NT2/D1 (cell line): ENCODE measurements at regions not wholly inside any gene's neighbourhood (a gene's known extent, or its start where the extent isn't known, plus 50 kb on each side); places are given as distances from the start of the nearest gene placed in this dataset.

ENCODE experiments used
- DNase-seq: peaks from one replicate; pipeline ENCODE4 v3.0.0-alpha.2; 2011; ENCODE audit warnings: low read depth, low spot score
- H3K27me3 ChIP-seq: 2 replicates; pipeline ENCODE4 v1.6.0; 2011; ENCODE audit warnings: mild to moderate bottlenecking; ENCODE audit not compliant: insufficient read length, insufficient read depth
- H3K36me3 ChIP-seq: 2 replicates; pipeline ENCODE4 v1.6.1; 2011; ENCODE audit warnings: mild to moderate bottlenecking, low read length, mixed read lengths; ENCODE audit not compliant: insufficient read depth, insufficient read length
- H3K4me1 ChIP-seq: 2 replicates; pipeline ENCODE4 v1.5.1; 2011; ENCODE audit not compliant: insufficient read depth, insufficient read length
- H3K4me3 ChIP-seq: 2 replicates; pipeline ENCODE4 v1.5.1; 2011; ENCODE audit warnings: low read depth; ENCODE audit not compliant: insufficient read length
- H3K9ac ChIP-seq: 2 replicates; pipeline ENCODE4 v1.6.0; 2011; ENCODE audit warnings: low read depth; ENCODE audit not compliant: insufficient read length
- H3K9me3 ChIP-seq: 2 replicates; pipeline ENCODE4 v1.5.1; 2011; ENCODE audit warnings: mild to moderate bottlenecking, low read length; ENCODE audit not compliant: insufficient read depth
- SUZ12 ChIP-seq: IDR thresholded peaks from 2 replicates; pipeline ENCODE4 v1.6.1; 2011; ENCODE audit not compliant: insufficient read length, insufficient read depth; ENCODE audit errors: extremely low read depth
- YY1 ChIP-seq: IDR thresholded peaks from 2 replicates; pipeline ENCODE4 v1.6.1; 2011; ENCODE audit not compliant: insufficient read length, insufficient read depth
- ZNF274 ChIP-seq: IDR thresholded peaks from 2 replicates; pipeline ENCODE4 v1.6.1; 2011; ENCODE audit warnings: mild to moderate bottlenecking, low read depth, low read length

DNA sequence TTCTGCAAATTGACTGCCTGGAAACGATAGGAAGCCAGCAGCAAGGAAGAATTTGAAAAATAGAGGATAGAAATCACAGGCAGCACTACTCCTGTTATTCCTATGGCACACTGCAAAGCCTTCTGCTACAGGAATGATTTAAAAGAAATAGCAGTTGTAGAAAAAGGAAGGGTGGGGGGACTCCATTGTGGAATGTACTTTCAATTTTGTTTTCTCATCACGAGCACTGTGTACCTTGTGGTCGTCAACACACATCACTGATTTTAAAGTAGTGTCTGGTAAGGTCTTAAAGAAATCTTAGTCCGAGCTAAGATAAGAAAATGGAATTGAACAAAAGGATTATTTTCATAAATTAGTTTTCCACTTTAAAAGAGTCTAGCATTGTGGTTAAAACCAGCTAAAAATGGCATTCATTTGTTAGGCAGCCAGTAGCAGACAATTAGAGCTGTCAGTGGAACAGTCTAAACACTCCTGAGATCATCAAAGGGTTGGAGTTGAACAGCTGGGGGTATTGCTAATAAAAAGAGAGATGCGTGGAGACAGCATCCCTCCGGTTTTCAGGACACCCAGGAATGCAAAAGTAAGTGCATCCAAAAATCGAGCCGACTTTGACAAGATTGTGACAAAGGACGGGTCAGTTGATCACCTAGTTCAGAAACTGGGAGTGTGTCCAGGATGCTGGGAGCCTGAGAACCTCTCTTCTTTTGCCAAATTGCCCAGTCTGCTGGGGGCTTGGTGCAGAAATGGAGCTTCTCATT is 97.8 kb upstream of the WWC1 start:
- H3K36me3 ChIP-seq, result no peaks in the 10 kb centered on the region
- no peak overlapping the region for H3K4me3 ChIP-seq
- DNase-seq, result no peak
- no peaks in the 10 kb centered on the region for H3K27me3 ChIP-seq
- TF ChIP-seq ZNF274 (no peak), YY1 (no peak), SUZ12 (no peak)
- H3K9me3 ChIP-seq, result no peaks in the 10 kb centered on the region
- no peak overlapping the region for H3K9ac ChIP-seq
- no peaks in the 10 kb centered on the region for H3K4me1 ChIP-seq

DNA sequence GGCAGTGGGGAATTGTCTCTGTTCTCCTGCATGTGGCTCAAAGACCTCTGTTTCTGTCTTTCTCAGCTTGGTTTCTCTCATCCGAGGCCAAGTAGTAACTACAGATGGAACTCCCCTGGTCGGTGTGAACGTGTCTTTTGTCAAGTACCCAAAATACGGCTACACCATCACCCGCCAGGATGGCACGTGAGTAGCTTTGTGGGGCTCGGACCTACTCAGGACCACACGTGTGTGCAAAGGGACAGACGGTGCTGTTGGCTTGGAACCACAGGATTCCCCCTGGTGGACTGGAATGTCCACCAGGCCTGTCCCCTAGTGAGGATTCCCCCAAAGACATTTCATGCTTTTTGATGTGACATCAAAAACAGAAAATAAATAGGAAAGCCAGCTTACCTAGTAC is 96.3 kb upstream of the WWC1 start:
- no peaks in the 10 kb centered on the region for H3K36me3 ChIP-seq
- no peak for DNase-seq
- H3K4me3 ChIP-seq, result no peak overlapping the region
- H3K27me3 ChIP-seq, result no peaks in the 10 kb centered on the region
- H3K4me1 ChIP-seq, result no peaks in the 10 kb centered on the region
- no peak overlapping the region for H3K9ac ChIP-seq
- no peak for TF ChIP-seq ZNF274
- TF ChIP-seq SUZ12, result no peak
- TF ChIP-seq YY1, result no peak
- no peaks in the 10 kb centered on the region for H3K9me3 ChIP-seq

DNA sequence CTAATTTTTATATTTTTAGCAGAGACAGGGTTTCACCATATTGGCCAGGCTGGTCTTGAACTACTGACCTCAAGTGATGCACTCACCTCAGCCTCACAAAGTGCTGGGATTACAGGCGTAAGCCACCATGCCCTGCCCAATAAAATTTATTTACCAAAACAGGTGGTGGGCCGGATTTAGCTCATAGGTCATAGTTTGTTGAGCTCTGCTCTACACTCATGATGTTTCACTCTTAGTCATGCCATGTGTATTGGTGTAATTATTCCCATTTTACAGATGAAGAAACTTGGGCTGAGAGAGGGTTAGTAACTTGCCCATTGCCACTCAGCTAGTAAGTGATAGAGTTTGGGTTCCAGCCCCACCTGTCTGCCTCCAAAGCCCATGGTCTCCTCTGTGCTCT is 93.1 kb upstream of the WWC1 start:
- H3K9ac ChIP-seq, result no peak overlapping the region
- TF ChIP-seq YY1 (no peak), ZNF274 (no peak), SUZ12 (no peak)
- no peak for DNase-seq
- no peaks in the 10 kb centered on the region for H3K4me1 ChIP-seq
- H3K4me3 ChIP-seq, result no peak overlapping the region
- H3K27me3 ChIP-seq, result no peaks in the 10 kb centered on the region
- H3K9me3 ChIP-seq, result no peaks in the 10 kb centered on the region
- no peaks in the 10 kb centered on the region for H3K36me3 ChIP-seq

DNA sequence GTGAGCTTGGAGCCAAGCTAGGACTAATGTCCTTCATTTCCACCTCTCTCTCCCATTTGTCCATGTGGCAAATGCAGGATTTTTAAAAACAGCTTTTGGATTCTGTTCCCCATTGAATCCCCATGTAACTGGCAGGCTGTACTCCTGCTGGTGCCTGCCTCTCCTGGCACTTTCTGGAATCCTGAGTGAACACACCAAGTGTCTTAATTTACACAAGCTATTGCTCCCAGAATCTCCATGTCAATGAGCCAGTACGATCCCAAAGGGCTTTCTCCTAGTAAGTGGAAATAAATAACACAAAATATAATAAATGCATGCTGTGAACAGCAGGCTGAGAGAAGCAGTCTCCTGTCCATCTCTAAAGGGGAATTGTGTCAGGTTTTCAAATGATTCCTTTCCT is 88.4 kb upstream of the WWC1 start:
- no peaks in the 10 kb centered on the region for H3K27me3 ChIP-seq
- H3K9ac ChIP-seq, result no peak overlapping the region
- H3K36me3 ChIP-seq, result no peaks in the 10 kb centered on the region
- no peak for DNase-seq
- no peak overlapping the region for H3K4me3 ChIP-seq
- H3K4me1 ChIP-seq, result no peaks in the 10 kb centered on the region
- no peaks in the 10 kb centered on the region for H3K9me3 ChIP-seq
- no peak for TF ChIP-seq YY1
- no peak for TF ChIP-seq SUZ12
- TF ChIP-seq ZNF274, result no peak

DNA sequence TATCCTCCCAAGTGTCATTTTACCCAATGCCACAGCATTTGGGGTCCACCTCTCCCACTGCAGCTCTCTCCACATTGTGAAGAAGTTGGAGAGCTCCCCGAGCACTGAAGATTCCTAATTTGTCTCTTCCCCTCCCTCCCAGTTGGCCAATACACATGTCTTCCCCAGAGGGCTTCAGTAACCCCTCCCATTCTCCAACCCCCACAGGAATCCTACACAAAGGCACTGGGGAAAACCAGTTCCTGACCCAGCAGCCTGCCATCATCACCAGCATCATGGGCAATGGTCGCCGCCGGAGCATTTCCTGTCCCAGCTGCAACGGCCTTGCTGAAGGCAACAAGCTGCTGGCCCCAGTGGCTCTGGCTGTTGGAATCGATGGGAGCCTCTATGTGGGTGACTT is 87.3 kb upstream of the WWC1 start:
- no peak for DNase-seq
- TF ChIP-seq YY1, result no peak
- no peak for TF ChIP-seq ZNF274
- TF ChIP-seq SUZ12, result no peak
- H3K27me3 ChIP-seq, result no peaks in the 10 kb centered on the region
- no peaks in the 10 kb centered on the region for H3K9me3 ChIP-seq
- H3K9ac ChIP-seq, result no peak overlapping the region
- no peaks in the 10 kb centered on the region for H3K36me3 ChIP-seq
- no peak overlapping the region for H3K4me3 ChIP-seq
- H3K4me1 ChIP-seq, result no peaks in the 10 kb centered on the region

DNA sequence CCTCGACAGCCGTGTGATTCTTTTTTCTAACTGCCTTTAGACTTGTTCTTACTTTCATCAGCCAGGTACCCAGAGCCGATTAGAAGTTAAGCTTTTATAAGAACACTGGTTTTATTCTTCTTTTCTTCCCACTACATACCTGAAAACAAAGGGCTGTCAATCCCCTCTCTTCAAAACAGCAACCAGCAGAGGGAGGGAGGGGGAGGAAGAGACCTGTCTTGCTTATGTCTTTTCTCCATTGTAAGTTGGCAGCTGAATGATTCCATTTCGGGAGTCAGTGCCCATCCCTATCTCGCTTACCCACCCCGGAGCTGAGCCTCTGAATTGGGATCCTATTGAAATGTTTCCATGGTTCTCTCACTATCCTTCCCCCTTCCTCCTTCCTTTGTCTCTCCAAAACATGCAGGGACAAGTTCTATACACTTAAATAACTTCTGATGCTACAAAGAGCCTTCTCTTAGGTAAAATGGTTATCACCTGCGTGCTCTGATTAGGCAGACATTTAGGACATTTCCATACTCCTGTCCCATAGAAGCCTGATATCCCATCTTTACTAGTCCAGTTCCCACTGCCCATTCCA is 83.9 kb upstream of the WWC1 start:
- Histone ChIP-seq H3K4me1 (no peaks in the 10 kb centered on the region), H3K9ac (no peak overlapping the region), H3K36me3 (no peaks in the 10 kb centered on the region), H3K4me3 (no peak overlapping the region), H3K9me3 (no peaks in the 10 kb centered on the region), H3K27me3 (no peaks in the 10 kb centered on the region)
- no peak for TF ChIP-seq SUZ12
- TF ChIP-seq YY1, result no peak
- no peak for TF ChIP-seq ZNF274
- DNase-seq, result no peak

DNA sequence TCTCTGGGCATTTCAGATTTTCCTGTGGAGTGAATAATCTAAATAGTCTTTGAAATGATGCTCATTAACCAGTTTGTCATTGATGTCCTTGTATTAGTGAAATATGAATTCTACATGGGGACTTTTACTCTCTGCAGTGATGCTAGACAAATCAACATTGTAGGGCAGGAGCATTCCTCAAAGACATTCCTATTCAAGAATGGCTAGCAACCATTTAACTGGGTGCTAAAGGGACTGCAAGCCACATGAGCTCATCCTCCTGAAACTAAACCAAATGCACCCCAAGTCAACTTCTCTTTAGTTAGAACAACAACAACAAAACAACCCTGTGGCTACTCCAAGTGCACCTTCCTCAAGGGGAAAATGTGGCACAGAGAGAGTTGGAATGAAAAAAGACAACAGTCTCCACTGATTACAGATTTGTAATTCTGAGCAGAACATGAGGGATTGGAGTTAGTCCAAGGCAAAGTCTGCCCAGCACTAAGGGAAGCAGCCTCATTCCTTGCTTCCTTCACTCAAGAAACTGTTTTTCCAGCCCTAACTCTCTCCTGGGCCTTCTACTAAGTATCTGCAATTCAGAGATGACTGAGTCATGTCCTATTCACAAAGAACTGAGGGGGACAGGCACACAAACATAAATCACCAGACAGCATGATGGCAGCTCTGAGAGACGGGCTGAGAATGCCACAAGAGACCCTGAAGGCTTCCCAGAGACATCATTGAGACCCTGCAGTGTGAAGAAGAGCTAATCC is 82.0 kb upstream of the WWC1 start:
- TF ChIP-seq SUZ12 (no peak), YY1 (no peak), ZNF274 (no peak)
- Histone ChIP-seq H3K4me1 (no peaks in the 10 kb centered on the region), H3K9ac (no peak overlapping the region), H3K9me3 (no peaks in the 10 kb centered on the region), H3K4me3 (no peak overlapping the region), H3K36me3 (no peaks in the 10 kb centered on the region), H3K27me3 (no peaks in the 10 kb centered on the region)
- no peak for DNase-seq
